ENCODE measurements at regions not wholly inside any gene's neighbourhood (a gene's known extent, or its start where the extent isn't known, plus 50 kb on each side); places are given as distances from the start of the nearest gene placed in this dataset.

- no peak overlapping the region for H3K9ac ChIP-seq (ENCODE audit: control insufficient read depth, insufficient read depth, low read length)
- WGBS (ENCODE audit: insufficient coverage, insufficient replicate concordance, low lambda C conversion rate, missing lambda C conversion rate) = 16% methylated on average over 10 of the region's 10 CpGs
- intact Hi-C loops (cut with micrococcal nuclease; ENCODE audit: unreplicated experiment) = no loop called here
- SMC1A ChIA-PET (ENCODE audit: uncharacterized antibody, unreplicated experiment) = no interaction called here
- CTCF ChIA-PET = no interaction called here
- no peaks in the 10 kb centered on the region for H3K9me3 ChIP-seq (replicated peaks; ENCODE audit: control insufficient read depth, insufficient read depth, low read length)
- H3K79me2 ChIP-seq (ENCODE audit: control insufficient read depth, insufficient read depth, low read length) = no peaks in the 10 kb centered on the region
- H3K4me3 ChIP-seq = no peak overlapping the region
- TF ChIP-seq BCL11A (IDR thresholded peaks at IDR 0.05; ENCODE audit: low read depth, low read length) = no peak
- no peak for TF ChIP-seq RELB (IDR thresholded peaks at IDR 0.05; ENCODE audit: low read depth)
- no peak for TF ChIP-seq BACH1 (IDR thresholded peaks at IDR 0.05; ENCODE audit: borderline replicate concordance)
- TF ChIP-seq DPF2 (IDR thresholded peaks at IDR 0.05) = no peak
- no peak for TF ChIP-seq MLLT1 (IDR thresholded peaks at IDR 0.05)
- no peak for TF ChIP-seq EZH2 (IDR thresholded peaks at IDR 0.05; ENCODE audit: borderline replicate concordance, control insufficient read depth, low read depth, low read length)
- no peak for TF ChIP-seq CREM (IDR thresholded peaks at IDR 0.05; ENCODE audit: low read depth)
- no peak for TF ChIP-seq CUX1 (IDR thresholded peaks at IDR 0.05; ENCODE audit: insufficient replicate concordance, low read depth, low read length)
- TF ChIP-seq REST (IDR thresholded peaks at IDR 0.05; ENCODE audit: low read depth, low read length) = no peak
- TF ChIP-seq TCF3 (IDR thresholded peaks at IDR 0.05; ENCODE audit: borderline replicate concordance, insufficient read depth, low read depth, low read length) = no peak
- TF ChIP-seq TBL1XR1 (IDR thresholded peaks at IDR 0.05; ENCODE audit: low read depth, low read length) = no peak
- TF ChIP-seq SMAD1 (IDR thresholded peaks at IDR 0.05; ENCODE audit: low read depth, partially characterized antibody) = no peak
- TF ChIP-seq CBFB (IDR thresholded peaks at IDR 0.05; ENCODE audit: low read depth) = no peak
- H4K20me1 ChIP-seq (ENCODE audit: control insufficient read depth, insufficient read depth) = no peaks in the 10 kb centered on the region
- no TSS peak for BruUV-seq (replicated peaks)
- no peak for ATAC-seq
- no peaks in the 10 kb centered on the region for H3K4me1 ChIP-seq (ENCODE audit: control insufficient read depth, insufficient read depth, low read length)
- FAIRE-seq = no peak
- no peak for DNase-seq (ENCODE audit: low read depth, low spot score)
- POLR2A ChIA-PET = no interaction called here
- H3K4me2 ChIP-seq (ENCODE audit: control insufficient read depth, insufficient read depth) = no peak overlapping the region
- H3K27ac ChIP-seq (ENCODE audit: control insufficient read depth, insufficient read depth) = no peak overlapping the region
- RAD21 ChIA-PET (ENCODE audit: unreplicated experiment) = no interaction called here
- no peak overlapping the region for H2AFZ ChIP-seq (ENCODE audit: control insufficient read depth, low read depth, low read length)
- no peaks in the 10 kb centered on the region; a peak in 1 of 4 replicates for H3K27me3 ChIP-seq (replicated peaks in 1 of 2; ENCODE audit: control insufficient read depth in 2 of 2, insufficient read depth in 2 of 2, low read length in 1 of 2)
- no peaks in the 10 kb centered on the region for H3K36me3 ChIP-seq (ENCODE audit: control insufficient read depth in 2 of 2, insufficient read depth in 2 of 2, low read length in 1 of 2)
- in situ Hi-C loops (cut with MboI) = no loop called here
Measured at GRCh38 chr16:86725401-86725800, 147.1 kb downstream of the FOXL1 start.
